Urinary bladder (tissue), 3 donors: ENCODE measurements at regions not wholly inside any gene's neighbourhood (a gene's known extent, or its start where the extent isn't known, plus 50 kb on each side); places are given as distances from the start of the nearest gene placed in this dataset.

Experiments
- DNase-seq: peaks from one replicate; pipeline ENCODE4 v3.0.0-alpha.2; 2015; ENCODE audit errors: extremely low spot score
- H3K27ac ChIP-seq: one replicate; pipeline ENCODE4 v1.5.1; 2013; ENCODE audit warnings: low read depth, mild to moderate bottlenecking, moderate library complexity
- H3K36me3 ChIP-seq: one replicate; pipeline ENCODE4 v1.6.1; 2013; ENCODE audit warnings: mild to moderate bottlenecking, moderate library complexity; ENCODE audit not compliant: insufficient read depth
- H3K4me1 ChIP-seq: one replicate; pipeline ENCODE4 v1.6.1; 2013; ENCODE audit warnings: mild to moderate bottlenecking, moderate library complexity; ENCODE audit not compliant: insufficient read depth
- H3K4me3 ChIP-seq: one replicate; pipeline ENCODE4 v1.5.1; 2013; ENCODE audit warnings: low read depth, low read length
- WGBS: extraction: QIAGEN DNeasy Blood & Tissue Kit; methylation state at CpG from one replicate; pipeline ENCODE4 v1.1.7; 2013; 5-methylcytosine and 5-hydroxymethylcytosine counted together
- donor health status: healthy with polysubstance abuse.
- donor health status: healthy.

GRCh38 chr4:41362621-41363383 lies 106.1 kb downstream of the UCHL1 start:
- WGBS, result 58% methylated on average over 10 of the region's 10 CpGs
- peaks cover 3% of the 10 kb centered on the region for H3K4me1 ChIP-seq
- no peaks in the 10 kb centered on the region for H3K36me3 ChIP-seq
- H3K27ac ChIP-seq, result no peak overlapping the region
- DNase-seq, result no peak
- H3K4me3 ChIP-seq, result no peak overlapping the region

GRCh38 chr4:41363384-41363981 lies 106.8 kb downstream of the UCHL1 start:
- WGBS, result 29% methylated on average over 9 of the region's 9 CpGs
- Histone ChIP-seq H3K4me1 (peaks cover 2% of the 10 kb centered on the region), H3K27ac (peak overlapping the region; percentile 0), H3K36me3 (no peaks in the 10 kb centered on the region), H3K4me3 (no peak overlapping the region)
- no peak for DNase-seq

- no peak for DNase-seq
- 31% methylated on average over 3 of the region's 3 CpGs for WGBS
- Histone ChIP-seq H3K27ac (no peak overlapping the region), H3K4me3 (no peak overlapping the region), H3K4me1 (peaks cover 2% of the 10 kb centered on the region), H3K36me3 (no peaks in the 10 kb centered on the region)
Measured at GRCh38 chr4:41364876-41365275, 108.1 kb downstream of the UCHL1 start.

- Histone ChIP-seq H3K27ac (no peak overlapping the region), H3K4me1 (peaks cover 2% of the 10 kb centered on the region), H3K4me3 (no peak overlapping the region), H3K36me3 (no peaks in the 10 kb centered on the region)
- WGBS, result 97% methylated on average over 4 of the region's 4 CpGs
- DNase-seq, result no peak
Measured at GRCh38 chr4:41365681-41366080, 109.0 kb downstream of the UCHL1 start.

GRCh38 chr4:41366911-41367517 lies 110.3 kb downstream of the UCHL1 start:
- DNase-seq, result no peak
- 85% methylated on average over 4 of the region's 4 CpGs for WGBS
- Histone ChIP-seq H3K36me3 (no peaks in the 10 kb centered on the region), H3K4me1 (peaks cover 2% of the 10 kb centered on the region), H3K27ac (no peak overlapping the region), H3K4me3 (no peak overlapping the region)

GRCh38 chr4:41369680-41370079 lies 113.0 kb downstream of the UCHL1 start:
- DNase-seq, result no peak
- Histone ChIP-seq H3K27ac (no peak overlapping the region), H3K36me3 (no peaks in the 10 kb centered on the region), H3K4me1 (peaks cover 2% of the 10 kb centered on the region), H3K4me3 (no peak overlapping the region)
- 77% methylated on average over 4 of the region's 4 CpGs for WGBS

GRCh38 chr4:41373221-41373620 lies 116.5 kb downstream of the UCHL1 start:
- no peak overlapping the region for H3K4me3 ChIP-seq
- no peak for DNase-seq
- H3K36me3 ChIP-seq, result no peaks in the 10 kb centered on the region
- 61% methylated on average over 3 of the region's 3 CpGs for WGBS
- H3K27ac ChIP-seq, result no peak overlapping the region
- no peaks in the 10 kb centered on the region for H3K4me1 ChIP-seq

- WGBS, result 88% methylated on average over 3 of the region's 3 CpGs
- no peaks in the 10 kb centered on the region for H3K36me3 ChIP-seq
- DNase-seq, result no peak
- H3K4me1 ChIP-seq, result no peaks in the 10 kb centered on the region
- H3K4me3 ChIP-seq, result no peak overlapping the region
- no peak overlapping the region for H3K27ac ChIP-seq
Measured at GRCh38 chr4:41374490-41374889, 117.8 kb downstream of the UCHL1 start.

GRCh38 chr4:41375561-41375960 lies 118.8 kb downstream of the UCHL1 start:
- DNase-seq, result no peak
- 88% methylated on average over 7 of the region's 7 CpGs for WGBS
- Histone ChIP-seq H3K4me3 (no peak overlapping the region), H3K4me1 (no peaks in the 10 kb centered on the region), H3K27ac (no peak overlapping the region), H3K36me3 (no peaks in the 10 kb centered on the region)

GRCh38 chr4:41377196-41377595 lies 120.5 kb downstream of the UCHL1 start:
- H3K36me3 ChIP-seq, result no peaks in the 10 kb centered on the region
- H3K4me1 ChIP-seq, result no peaks in the 10 kb centered on the region
- no peak for DNase-seq
- H3K4me3 ChIP-seq, result no peak overlapping the region
- 97% methylated on average over 3 of the region's 3 CpGs for WGBS
- H3K27ac ChIP-seq, result no peak overlapping the region

- WGBS, result 99% methylated on average over 1 of the region's 1 CpG
- no peak overlapping the region for H3K4me3 ChIP-seq
- no peaks in the 10 kb centered on the region for H3K4me1 ChIP-seq
- H3K36me3 ChIP-seq, result no peaks in the 10 kb centered on the region
- no peak for DNase-seq
- no peak overlapping the region for H3K27ac ChIP-seq
Measured at GRCh38 chr4:41379230-41379629, 122.5 kb downstream of the UCHL1 start.

GRCh38 chr4:41380511-41381157 lies 123.9 kb downstream of the UCHL1 start:
- no peaks in the 10 kb centered on the region for H3K36me3 ChIP-seq
- no peak for DNase-seq
- H3K27ac ChIP-seq, result no peak overlapping the region
- H3K4me3 ChIP-seq, result no peak overlapping the region
- H3K4me1 ChIP-seq, result no peaks in the 10 kb centered on the region
- 80% methylated on average over 1 of the region's 1 CpG for WGBS

GRCh38 chr4:41381384-41381783 lies 124.7 kb downstream of the UCHL1 start:
- Histone ChIP-seq H3K27ac (no peak overlapping the region), H3K36me3 (no peaks in the 10 kb centered on the region), H3K4me1 (no peaks in the 10 kb centered on the region), H3K4me3 (no peak overlapping the region)
- DNase-seq, result no peak
- WGBS, result 52% methylated on average over 3 of the region's 3 CpGs

- H3K4me3 ChIP-seq, result no peak overlapping the region
- H3K4me1 ChIP-seq, result no peaks in the 10 kb centered on the region
- WGBS, result 57% methylated on average over 1 of the region's 1 CpG
- no peak for DNase-seq
- no peak overlapping the region for H3K27ac ChIP-seq
- H3K36me3 ChIP-seq, result no peaks in the 10 kb centered on the region
Measured at GRCh38 chr4:41384992-41385391, 128.3 kb downstream of the UCHL1 start.
